ENCODE measurements at regions not wholly inside any gene's neighbourhood (a gene's known extent, or its start where the extent isn't known, plus 50 kb on each side); places are given as distances from the start of the nearest gene placed in this dataset.

GRCh38 chr1:200272481-200273068 lies 137.3 kb downstream of the ZNF281 start:
- no peak for TF ChIP-seq CTCF (IDR thresholded peaks at IDR 0.05)
- no peak for TF ChIP-seq POLR2A (IDR thresholded peaks at IDR 0.05)
- TF ChIP-seq POLR2AphosphoS5 (IDR thresholded peaks at IDR 0.05) = no peak

All from upper lobe of left lung (tissue), 4 donors.